GM18502 (cell line): ENCODE measurements at regions not wholly inside any gene's neighbourhood (a gene's known extent, or its start where the extent isn't known, plus 50 kb on each side); places are given as distances from the start of the nearest gene placed in this dataset.

Experiments used
- ATAC-seq: cut with Tn5 transposase; IDR thresholded peaks from one replicate; pipeline ENCODE4 v1.9.1; 2021; ENCODE audit warnings: mild to moderate bottlenecking; ENCODE audit not compliant: unreplicated experiment, poor library complexity

- no peak for ATAC-seq
These were observed 56.3 kb upstream of the TMEM18 start for GRCh38 chr2:733495-733894.

- no peak for ATAC-seq
These were observed 55.8 kb upstream of the TMEM18 start for GRCh38 chr2:733001-733400.

GRCh38 chr2:731711-732110, 54.5 kb upstream of the TMEM18 start:
- ATAC-seq = no peak

GRCh38 chr2:729376-729861, 52.2 kb upstream of the TMEM18 start:
- ATAC-seq = no peak

DNA sequence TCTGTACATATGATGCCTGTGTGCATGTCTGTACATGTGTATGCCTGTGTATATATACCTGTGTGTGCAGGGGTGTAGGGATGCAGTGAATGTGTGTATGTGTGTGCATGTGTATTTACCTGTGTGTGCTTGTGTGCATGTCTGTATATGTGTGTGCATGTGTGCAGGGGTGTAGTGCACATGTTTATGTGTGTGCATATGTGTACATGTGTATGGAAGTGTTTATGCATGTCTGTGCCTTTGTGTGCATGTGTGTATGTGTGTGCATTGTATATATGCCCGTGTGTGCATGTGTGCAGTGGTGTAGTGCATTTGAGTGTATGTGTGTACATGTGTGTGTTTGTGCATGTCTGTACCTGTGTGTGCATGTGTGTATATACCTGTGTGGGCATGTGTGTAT, 51.0 kb upstream of the TMEM18 start:
- no peak for ATAC-seq

GRCh38 chr2:727071-727470, 49.9 kb upstream of the TMEM18 start:
- peak; percentile 85 for ATAC-seq
